Common myeloid progenitor, CD34-positive (primary cell): ENCODE measurements at regions not wholly inside any gene's neighbourhood (a gene's known extent, or its start where the extent isn't known, plus 50 kb on each side); places are given as distances from the start of the nearest gene placed in this dataset.
"Not testable (repeated sequence)": the region's sequence is repeated elsewhere in the genome, so short reads cannot be mapped to it uniquely, and the experiment has no call there.

Experiments
- CTCF ChIA-PET: fragments of 350-600 bp; sonication (Branson Sonifier 250); formaldehyde crosslinking; loops from one replicate; lab custom pipeline; 2021; ENCODE audit warnings: antibody characterized with exemption; lab: Charles Lee
- POLR2A ChIA-PET: fragments of 350-600 bp; sonication (Branson Sonifier 250); formaldehyde crosslinking; loops from one replicate; lab custom pipeline; 2021; ENCODE audit warnings: antibody characterized with exemption; lab: Charles Lee
- DNase-seq, 3 donors: peaks; one replicate each; pipeline versions ENCODE4 v3.0.0 to v3.0.0-alpha.2; 2013
- H3K27ac ChIP-seq, 2 experiments: 1 replicate in 1 of 2; 2 replicates in 1 of 2; pipeline ENCODE4 v1.7.0; 2013; ENCODE audit warnings: inconsistent platforms in 2 of 2, low read length in 2 of 2, mild to moderate bottlenecking in 2 of 2, low read depth in 1 of 2, moderate library complexity in 1 of 2; ENCODE audit not compliant: severe bottlenecking in 2 of 2, insufficient read depth in 1 of 2, poor library complexity in 1 of 2
- H3K27me3 ChIP-seq, 5 experiments: replicated peaks in 2 of 5; 1 replicate in 3 of 5; 2 replicates in 2 of 5; pipeline versions ENCODE4 v1.6.1 to v1.7.0; 2013; ENCODE audit warnings: low read length in 4 of 5, mild to moderate bottlenecking in 2 of 5, moderate library complexity in 2 of 5, inconsistent platforms in 1 of 5; ENCODE audit not compliant: insufficient read depth in 5 of 5, control insufficient read depth in 4 of 5
- H3K36me3 ChIP-seq, 4 experiments: 1 replicate in 2 of 4; 2 replicates in 2 of 4; pipeline versions ENCODE4 v1.6.1 to v1.7.0; 2013; ENCODE audit warnings: low read length in 3 of 4, control low read depth in 1 of 4, mild to moderate bottlenecking in 1 of 4; ENCODE audit not compliant: control insufficient read depth in 4 of 4, insufficient read depth in 4 of 4
- H3K4me1 ChIP-seq, 4 experiments: 1 replicate in 3 of 4; 2 replicates in 1 of 4; pipeline versions ENCODE4 v1.6.1 to v1.7.1; 2013; ENCODE audit warnings: low read length in 3 of 4, mild to moderate bottlenecking in 3 of 4, control low read depth in 1 of 4, inconsistent platforms in 1 of 4, moderate library complexity in 1 of 4; ENCODE audit not compliant: control insufficient read depth in 4 of 4, insufficient read depth in 4 of 4; ENCODE audit errors: control extremely low read depth in 1 of 4
- H3K4me3 ChIP-seq, 7 experiments: 1 replicate in 4 of 7; 2 replicates in 3 of 7; pipeline versions ENCODE4 v1.5.1 to v1.7.0; 2013; ENCODE audit warnings: mild to moderate bottlenecking in 7 of 7, low read length in 6 of 7, moderate library complexity in 6 of 7, inconsistent platforms in 2 of 7, low read depth in 2 of 7, control low read depth in 1 of 7; ENCODE audit not compliant: insufficient read depth in 4 of 7, control insufficient read depth in 1 of 7; ENCODE audit errors: extremely low read depth in 1 of 7
- H3K9me3 ChIP-seq, 5 experiments: 1 replicate in 4 of 5; 2 replicates in 1 of 5; pipeline versions ENCODE4 v1.6.1 to v1.7.1; 2013; ENCODE audit warnings: low read length in 4 of 5, mild to moderate bottlenecking in 2 of 5, inconsistent platforms in 1 of 5, low read depth in 1 of 5, moderate library complexity in 1 of 5; ENCODE audit not compliant: control insufficient read depth in 4 of 5, insufficient read depth in 2 of 5; ENCODE audit errors: control extremely low read depth in 1 of 5
- WGBS: methylation state at CpG from one replicate; pipeline ENCODE4 v1.1.5; 2013; ENCODE audit not compliant: insufficient coverage; 5-methylcytosine and 5-hydroxymethylcytosine counted together

DNA sequence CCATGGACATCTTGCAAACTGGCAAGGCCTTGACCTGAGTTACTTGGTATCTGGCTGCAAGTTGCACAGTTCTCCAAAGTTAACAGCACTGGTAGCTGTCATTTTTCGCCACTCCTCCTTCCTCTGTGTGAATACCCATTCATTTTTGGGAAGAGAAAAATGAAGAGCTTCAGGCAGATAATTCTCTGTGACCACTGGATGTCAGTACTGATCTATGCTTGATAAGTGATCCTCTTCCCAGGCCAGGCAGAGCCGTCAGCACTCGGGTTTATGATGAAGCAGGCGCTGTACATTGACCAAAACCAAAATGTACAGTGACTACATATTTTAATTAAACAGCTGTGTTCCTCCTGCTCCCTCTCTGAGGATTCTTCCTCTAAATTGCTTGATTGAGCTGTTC, 55.9 kb upstream of the PDZD8 start:
- H3K27ac ChIP-seq = no peak overlapping the region
- H3K4me3 ChIP-seq = peak overlapping the region in 1 of 7 experiments; percentile 11
- no peaks in the 10 kb centered on the region for H3K36me3 ChIP-seq
- H3K4me1 ChIP-seq = peaks cover 6 to 24% (median 8%) of the 10 kb centered on the region in 4 experiments
- WGBS = 53% methylated on average over 4 of the region's 4 CpGs
- peak in 2 of 3 donors; percentile 46 to 59 for DNase-seq
- ChIA-PET POLR2A (interaction anchor here (0.5 to 1.0 kb wide), 2 partner anchors 8 to 1025 kb away, joined by 3 to 5 read pairs; no protein-coding TSS in a partner anchor), CTCF (interaction anchor here (0.6 to 7.6 kb wide), 21 partner anchors 8 to 214 kb away, joined by 3 to 42 read pairs (median 4); no protein-coding TSS in a partner anchor)
- H3K9me3 ChIP-seq = no peaks in the 10 kb centered on the region
- no peaks in the 10 kb centered on the region for H3K27me3 ChIP-seq

- CTCF ChIA-PET = interaction anchor here (0.9 to 7.6 kb wide), 11 partner anchors 11 to 214 kb away, joined by 3 to 42 read pairs (median 5); no protein-coding TSS in a partner anchor
- H3K4me3 ChIP-seq, H3K9me3 ChIP-seq, H3K27ac ChIP-seq, H3K27me3 ChIP-seq, DNase-seq, H3K36me3 ChIP-seq, POLR2A ChIA-PET: not testable (repeated sequence)
- H3K4me1 ChIP-seq = peaks cover 6 to 24% (median 8%) of the 10 kb centered on the region in 4 experiments
- whole genome bisulfite sequencing = no CpG with 5 or more reads among the region's 2 CpGs
These were observed 55.3 kb upstream of the PDZD8 start for GRCh38 chr10:117430535-117430934.

GRCh38 chr10:117429643-117430265, 54.5 kb upstream of the PDZD8 start:
- H3K36me3 ChIP-seq = no peaks in the 10 kb centered on the region
- no peak for DNase-seq
- H3K4me3 ChIP-seq = no peak overlapping the region
- ChIA-PET POLR2A (interaction anchor here (0.7 kb wide), 1 partner anchor 201 kb away, joined by 3 read pairs; no protein-coding TSS in a partner anchor), CTCF (interaction anchor here (0.6 to 7.6 kb wide), 10 partner anchors 13 to 203 kb away, joined by 3 to 42 read pairs (median 3); no protein-coding TSS in a partner anchor)
- H3K27me3 ChIP-seq = no peaks in the 10 kb centered on the region
- peaks cover 6 to 27% (median 8%) of the 10 kb centered on the region in 4 experiments for H3K4me1 ChIP-seq
- H3K27ac ChIP-seq = no peak overlapping the region
- H3K9me3 ChIP-seq = no peaks in the 10 kb centered on the region
- 73% methylated on average over 1 of the region's 2 CpGs for WGBS

- Histone ChIP-seq H3K36me3 (no peaks in the 10 kb centered on the region), H3K4me3 (no peak overlapping the region), H3K27ac (no peak overlapping the region), H3K27me3 (no peaks in the 10 kb centered on the region), H3K9me3 (no peaks in the 10 kb centered on the region), H3K4me1 (peaks cover 6 to 20% (median 8%) of the 10 kb centered on the region in 4 experiments)
- 72% methylated on average over 4 of the region's 4 CpGs for WGBS
- DNase-seq = no peak
- ChIA-PET POLR2A (no interaction called here), CTCF (interaction anchor here (1.1 to 7.6 kb wide), 3 partner anchors 8 to 15 kb away, joined by 3 to 42 read pairs (median 4); no protein-coding TSS in a partner anchor)
These were observed 52.1 kb upstream of the PDZD8 start for GRCh38 chr10:117427356-117427755.

DNA sequence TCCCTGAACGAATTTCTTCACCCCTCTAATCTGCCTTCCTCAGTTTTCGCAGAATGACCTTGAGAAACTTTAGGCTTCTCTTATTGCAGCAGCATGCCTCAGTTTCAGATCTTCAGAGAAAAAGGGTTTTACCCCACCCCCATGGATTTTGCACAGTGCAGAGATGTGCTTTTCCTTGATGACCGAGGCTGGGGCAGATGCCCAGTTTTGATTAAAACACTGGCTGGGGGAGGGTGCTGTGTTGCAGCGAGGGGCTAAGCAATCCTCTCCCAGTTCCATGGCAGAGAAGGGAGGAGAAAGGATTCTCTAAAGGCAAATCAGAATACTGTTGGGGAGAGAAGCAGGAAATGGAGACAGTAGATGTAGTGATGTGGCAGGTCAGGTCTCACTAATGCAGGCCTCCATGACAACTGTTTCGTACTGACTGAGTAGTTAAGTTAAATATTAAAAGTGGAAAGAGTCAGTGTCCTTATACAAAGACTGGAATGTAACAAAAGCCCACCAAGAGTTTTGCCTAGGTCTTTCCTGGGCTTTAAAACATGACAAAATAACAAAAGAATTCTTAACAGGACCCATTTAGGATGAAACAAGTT, 50.8 kb upstream of the PDZD8 start:
- Histone ChIP-seq H3K27me3 (no peaks in the 10 kb centered on the region), H3K9me3 (no peaks in the 10 kb centered on the region), H3K4me3 (peak overlapping the region in 1 of 7 experiments; percentile 19), H3K4me1 (peaks cover 0 to 14% (median 2%) of the 10 kb centered on the region in 4 experiments), H3K27ac (no peak overlapping the region), H3K36me3 (no peaks in the 10 kb centered on the region)
- ChIA-PET POLR2A (no interaction called here), CTCF (interaction anchor here (1.0 to 1.6 kb wide), 6 partner anchors 10 to 106 kb away, joined by 3 to 5 read pairs (median 4); no protein-coding TSS in a partner anchor)
- 95% methylated on average over 3 of the region's 5 CpGs for WGBS
- no peak for DNase-seq

DNA sequence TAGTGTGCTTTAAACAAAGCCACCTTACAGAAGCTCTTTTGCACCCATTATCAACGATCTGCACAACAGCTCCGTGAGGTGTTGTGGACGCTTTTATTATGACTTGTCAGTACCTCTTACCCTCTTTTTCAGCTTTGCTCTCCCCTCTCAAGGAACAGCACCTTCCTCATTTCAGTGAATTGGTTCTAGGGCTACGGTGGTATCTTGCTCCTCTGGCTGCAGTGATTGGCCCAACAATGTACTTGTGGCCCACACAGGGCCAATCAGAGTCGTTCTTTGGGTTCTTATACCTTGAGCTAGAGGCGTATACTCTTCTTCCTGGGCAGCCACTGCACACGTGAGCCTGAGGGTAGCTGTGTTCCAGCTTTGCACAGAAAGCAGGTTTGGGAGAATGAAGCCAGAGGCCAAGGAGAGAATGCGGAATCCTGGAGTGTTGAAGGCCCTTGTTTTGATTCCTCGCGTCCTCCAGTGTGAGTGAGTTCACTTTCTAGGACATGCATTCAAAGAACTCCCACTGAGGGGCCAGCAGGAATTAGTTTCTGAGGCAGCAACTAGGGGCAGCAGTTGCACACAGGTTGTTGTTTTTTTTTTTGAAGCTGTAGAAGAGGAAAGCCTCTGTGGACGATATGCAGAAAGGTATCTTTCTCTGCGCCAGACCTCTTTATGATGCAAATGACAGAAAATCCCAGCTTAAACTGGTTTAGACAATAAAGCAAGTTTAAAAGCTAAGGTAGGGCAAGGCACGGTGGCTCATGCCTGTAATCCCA, 49.8 kb upstream of the PDZD8 start:
- CTCF ChIA-PET = interaction anchor here (0.7 to 1.6 kb wide), 11 partner anchors 11 to 105 kb away, joined by 3 to 5 read pairs (median 3); no protein-coding TSS in a partner anchor

More for the DNA sequence above, 49.8 kb upstream of the PDZD8 start:
- 91% methylated on average over 12 of the region's 13 CpGs for WGBS
- POLR2A ChIA-PET = interaction anchor here (0.6 kb wide), 1 partner anchor 34 kb away, joined by 3 read pairs; no protein-coding TSS in a partner anchor
- Histone ChIP-seq H3K27ac (no peak overlapping the region), H3K27me3 (no peaks in the 10 kb centered on the region), H3K36me3 (no peaks in the 10 kb centered on the region), H3K4me3 (no peak overlapping the region), H3K9me3 (no peaks in the 10 kb centered on the region), H3K4me1 (peaks cover 0 to 12% (median 2%) of the 10 kb centered on the region in 4 experiments)
- peak in 2 of 3 donors; percentile 42 to 69 for DNase-seq
